H1 (cell line): ENCODE measurements at regions not wholly inside any gene's neighbourhood (a gene's known extent, or its start where the extent isn't known, plus 50 kb on each side); places are given as distances from the start of the nearest gene placed in this dataset.

Experiments
- CTCF ChIA-PET: fragments of 300-600 bp; sonication (Branson Sonifier 250); formaldehyde crosslinking; loops from one replicate; lab custom pipeline; 2021; ENCODE audit not compliant: partially characterized antibody; lab: Charles Lee
- POLR2A ChIA-PET: fragments of 300-600 bp; sonication (Branson Sonifier 250); formaldehyde crosslinking; loops from one replicate; lab custom pipeline; 2021; ENCODE audit warnings: inconsistent platforms; ENCODE audit not compliant: partially characterized antibody; lab: Charles Lee
- DNase-seq, 2 experiments: peaks; one replicate each; pipeline versions ENCODE4 v3.0.0 to v3.0.0-alpha.2; 2010 to 2022; ENCODE audit warnings: low spot score in 2 of 2, low read depth in 1 of 2, mixed read lengths in 1 of 2
- FAIRE-seq: peaks from 2 replicates; lab custom pipeline; 2011; peaks lifted over from hg19 to GRCh38; lab: Jason Lieb, UNC
- H2AFZ ChIP-seq: 2 replicates; pipeline ENCODE4 v1.8.1; 2012; ENCODE audit warnings: low read length, inconsistent platforms
- H2AK5ac ChIP-seq: 2 replicates; pipeline ENCODE4 v1.6.1; 2013; ENCODE audit warnings: low read depth, low read length
- H2BK120ac ChIP-seq: replicated peaks from 2 replicates; pipeline ENCODE3; 2013; ENCODE audit warnings: low read depth, low read length, inconsistent platforms
- H2BK12ac ChIP-seq: 2 replicates; pipeline ENCODE4 v1.6.1; 2013; ENCODE audit warnings: low read depth, low read length
- H2BK15ac ChIP-seq: 2 replicates; pipeline ENCODE4 v1.6.1; 2013; ENCODE audit warnings: low read length
- H2BK20ac ChIP-seq: 2 replicates; pipeline ENCODE4 v1.6.1; 2013; ENCODE audit warnings: low read length
- H2BK5ac ChIP-seq: 2 replicates; pipeline ENCODE4 v1.6.1; 2013; ENCODE audit warnings: low read depth, low read length
- H3K14ac ChIP-seq: 2 replicates; pipeline ENCODE4 v1.6.1; 2013; ENCODE audit warnings: inconsistent platforms; ENCODE audit not compliant: insufficient read length
- H3K18ac ChIP-seq: 2 replicates; pipeline ENCODE4 v1.6.1; 2013; ENCODE audit warnings: low read length; ENCODE audit errors: extremely low read depth
- H3K23ac ChIP-seq: 2 replicates; pipeline ENCODE4 v1.6.1; 2013; ENCODE audit warnings: inconsistent platforms; ENCODE audit not compliant: insufficient read length
- H3K23me2 ChIP-seq: 2 replicates; pipeline ENCODE4 v1.6.1; 2013; ENCODE audit warnings: low read depth, low read length
- H3K27ac ChIP-seq: 2 replicates; pipeline ENCODE4 v1.6.1; 2011; ENCODE audit warnings: low read depth, low read length, inconsistent platforms
- H3K27me3 ChIP-seq, 4 experiments: replicated peaks in 1 of 4; 1 replicate in 1 of 4; 2 replicates in 3 of 4; pipeline versions ENCODE4 v1.6.1 to v1.8.1; 2011 to 2013; ENCODE audit warnings: low read length in 3 of 4, mild to moderate bottlenecking in 3 of 4, inconsistent platforms in 2 of 4, mixed read lengths in 2 of 4, moderate library complexity in 1 of 4; ENCODE audit not compliant: control insufficient read depth in 3 of 4, insufficient read depth in 3 of 4; ENCODE audit errors: extremely low read depth in 1 of 4
- H3K36me3 ChIP-seq, 4 experiments: 2 replicates each; pipeline versions ENCODE4 v1.6.1 to v1.8.1; 2011 to 2013; ENCODE audit warnings: mild to moderate bottlenecking in 4 of 4, low read length in 3 of 4, moderate library complexity in 2 of 4, control low read depth in 1 of 4, inconsistent platforms in 1 of 4; ENCODE audit not compliant: insufficient read depth in 4 of 4, control insufficient read depth in 2 of 4
- H3K4ac ChIP-seq: replicated peaks from 2 replicates; pipeline ENCODE3; 2013; ENCODE audit warnings: low read length, low read depth, mixed read lengths, inconsistent platforms; ENCODE audit not compliant: insufficient read length
- H3K4me1 ChIP-seq, 4 experiments: replicated peaks in 1 of 4; 1 replicate in 1 of 4; 2 replicates in 3 of 4; pipeline versions ENCODE4 v1.6.1 to v1.8.1; 2011 to 2013; ENCODE audit warnings: low read length in 3 of 4, inconsistent platforms in 2 of 4, mixed read lengths in 1 of 4; ENCODE audit not compliant: insufficient read depth in 4 of 4, control insufficient read depth in 3 of 4
- H3K4me2 ChIP-seq, 2 experiments: 2 replicates each; pipeline versions ENCODE4 v1.6.1 to v1.8.1; 2011 to 2013; ENCODE audit warnings: low read depth in 2 of 2, low read length in 2 of 2, control low read depth in 1 of 2, inconsistent platforms in 1 of 2, mild to moderate bottlenecking in 1 of 2; ENCODE audit not compliant: insufficient read depth in 1 of 2
- H3K4me3 ChIP-seq, 4 experiments: fragments of 200-600, 300-600 bp in 1 of 4; sonication (generic), shearing (Covaris generic), sonication (Bioruptor Twin) in 1 of 4; 2 replicates each; pipeline versions ENCODE4 v1.5.1 to v1.8.1; 2011 to 2016; ENCODE audit warnings: low read length in 4 of 4, low read depth in 3 of 4, control low read depth in 2 of 4, inconsistent platforms in 2 of 4, mild to moderate bottlenecking in 2 of 4, mixed read lengths in 1 of 4, moderate library complexity in 1 of 4; ENCODE audit not compliant: insufficient read depth in 2 of 4; ENCODE audit errors: extremely low read depth in 1 of 4
- H3K56ac ChIP-seq: replicated peaks from 2 replicates; pipeline ENCODE3; 2013; ENCODE audit warnings: low read depth, mild to moderate bottlenecking, mixed read lengths, low read length, inconsistent platforms; ENCODE audit not compliant: insufficient read length
- H3K79me1 ChIP-seq: 2 replicates; pipeline ENCODE4 v1.6.1; 2013; ENCODE audit warnings: low read depth, low read length, control low read depth
- H3K79me2 ChIP-seq, 2 experiments: 2 replicates each; pipeline versions ENCODE4 v1.6.1 to v1.8.1; 2012 to 2013; ENCODE audit warnings: low read length in 2 of 2, mild to moderate bottlenecking in 2 of 2, inconsistent platforms in 1 of 2; ENCODE audit not compliant: insufficient read depth in 2 of 2, control insufficient read depth in 1 of 2
- H3K9ac ChIP-seq, 4 experiments: replicated peaks in 1 of 4; 1 replicate in 1 of 4; 2 replicates in 3 of 4; pipeline versions ENCODE4 v1.6.1 to v1.8.1; 2011 to 2013; ENCODE audit warnings: low read depth in 3 of 4, low read length in 3 of 4, control low read depth in 2 of 4, mild to moderate bottlenecking in 2 of 4, moderate library complexity in 2 of 4, inconsistent platforms in 1 of 4; ENCODE audit errors: extremely low read depth in 1 of 4
- H3K9me3 ChIP-seq, 2 experiments: 2 replicates each; pipeline versions ENCODE4 v1.6.1 to v1.8.1; 2012 to 2013; ENCODE audit warnings: mild to moderate bottlenecking in 2 of 2, moderate library complexity in 2 of 2, control low read depth in 1 of 2, inconsistent platforms in 1 of 2, low read depth in 1 of 2, low read length in 1 of 2, mixed read lengths in 1 of 2; ENCODE audit not compliant: insufficient read depth in 2 of 2
- H4K20me1 ChIP-seq, 2 experiments: replicated peaks in 1 of 2; 2 replicates each; pipeline versions ENCODE3 to v1.8.1; 2011 to 2013; ENCODE audit warnings: inconsistent platforms in 2 of 2, low read length in 2 of 2, mild to moderate bottlenecking in 1 of 2; ENCODE audit not compliant: insufficient read depth in 2 of 2, control insufficient read depth in 1 of 2
- H4K5ac ChIP-seq: 2 replicates; pipeline ENCODE4 v1.6.1; 2013; ENCODE audit warnings: low read length, low read depth, mixed read lengths, inconsistent platforms; ENCODE audit not compliant: insufficient read length
- H4K8ac ChIP-seq: 2 replicates; pipeline ENCODE4 v1.8.0; 2013; ENCODE audit warnings: mild to moderate bottlenecking, moderate library complexity, low read length, inconsistent platforms; ENCODE audit not compliant: insufficient read depth; ENCODE audit errors: extremely low read depth
- H4K91ac ChIP-seq: replicated peaks from 2 replicates; pipeline ENCODE3; 2013; ENCODE audit warnings: low read length, mixed read lengths, inconsistent platforms; ENCODE audit not compliant: insufficient read length
- ASH2L ChIP-seq: fragments of 200-600, 300-600 bp; sonication (generic); IDR thresholded peaks from one replicate; pipeline ENCODE4 v1.7.1; 2017; ENCODE audit warnings: low read length
- ATF2 ChIP-seq: IDR thresholded peaks from 2 replicates; pipeline ENCODE4 v1.6.1; 2012; ENCODE audit warnings: low read length, inconsistent platforms
- BCL11A ChIP-seq, 2 experiments: IDR thresholded peaks; one replicate each; pipeline ENCODE4 v1.6.1; 2011; ENCODE audit warnings: low read depth in 2 of 2, low read length in 2 of 2, mild to moderate bottlenecking in 2 of 2
- CBX5 ChIP-seq: fragments of 300-800, 300-1000 bp; sonication (generic); IDR thresholded peaks from 2 replicates; pipeline ENCODE4 v1.7.1; 2016; ENCODE audit warnings: antibody characterized with exemption, low read length, low read depth
- CTCF ChIP-seq, 3 experiments: IDR thresholded peaks; 1 replicate in 2 of 3; 2 replicates in 1 of 3; pipeline versions ENCODE4 v1.5.1 to v1.6.1; 2011; ENCODE audit warnings: low read length in 3 of 3, mild to moderate bottlenecking in 3 of 3, inconsistent platforms in 2 of 3, low read depth in 1 of 3, moderate library complexity in 1 of 3; ENCODE audit not compliant: insufficient read depth in 1 of 3; ENCODE audit errors: control extremely low read depth in 1 of 3
- HDAC6 ChIP-seq: IDR thresholded peaks from one replicate; pipeline ENCODE4 v1.7.1; 2012; ENCODE audit warnings: low read depth, mild to moderate bottlenecking, inconsistent platforms, low read length, moderate library complexity
- NRF1 ChIP-seq: IDR thresholded peaks from 2 replicates; pipeline ENCODE4 v1.6.1; 2011; ENCODE audit warnings: mild to moderate bottlenecking, low read depth, low read length, improper control_type of control experiment
- SUZ12 ChIP-seq: fragments of 200-600 bp; sonication (generic); IDR thresholded peaks from 2 replicates; pipeline ENCODE4 v1.6.1; 2012; ENCODE audit warnings: mild to moderate bottlenecking, inconsistent platforms, low read length, moderate library complexity, mixed read lengths
- TCF12 ChIP-seq: IDR thresholded peaks from 2 replicates; pipeline ENCODE4 v1.6.1; 2011; ENCODE audit warnings: low read depth, mild to moderate bottlenecking, low read length
- YY1 ChIP-seq: IDR thresholded peaks from 2 replicates; pipeline ENCODE4 v1.6.1; 2011; ENCODE audit warnings: low read depth, mild to moderate bottlenecking, low read length
- ZNF274 ChIP-seq: IDR thresholded peaks from 2 replicates; pipeline ENCODE4 v1.7.0; 2012; ENCODE audit warnings: low read length, borderline replicate concordance; ENCODE audit errors: extremely low read depth
- WGBS, 2 experiments: shearing (Covaris generic) in 1 of 2; methylation state at CpG; one replicate each; pipeline versions ENCODE4 v1.1.6 to v1.1.7; 2013 to 2015; ENCODE audit warnings: low lambda C conversion rate in 2 of 2, mixed read lengths in 2 of 2, inconsistent platforms in 1 of 2, low coverage in 1 of 2, missing lambda C conversion rate in 1 of 2; ENCODE audit not compliant: insufficient replicate concordance in 2 of 2, insufficient coverage in 1 of 2, insufficient read length in 1 of 2; ENCODE audit errors: extremely low coverage in 1 of 2, missing lambda C conversion rate in 1 of 2; 5-methylcytosine and 5-hydroxymethylcytosine counted together

- ChIA-PET CTCF (interaction anchor here (0.5 to 1.3 kb wide), 3 partner anchors 11 to 164 kb away, joined by 3 read pairs; no protein-coding TSS in a partner anchor), POLR2A (no interaction called here)
- FAIRE-seq (no peak), DNase-seq (no peak)
- Histone ChIP-seq H3K27ac (no peak overlapping the region), H2BK5ac (no peak overlapping the region), H4K8ac (no peak overlapping the region), H4K20me1 (no peaks in the 10 kb centered on the region), H3K9ac (no peak overlapping the region), H2BK12ac (no peak overlapping the region), H2BK15ac (no peak overlapping the region), H3K56ac (no peak overlapping the region), H3K23me2 (no peaks in the 10 kb centered on the region), H2AFZ (no peak overlapping the region), H3K4me3 (no peak overlapping the region), H3K36me3 (no peaks in the 10 kb centered on the region), H2BK120ac (no peak overlapping the region), H3K14ac (no peak overlapping the region), H3K9me3 (no peaks in the 10 kb centered on the region), H3K27me3 (no peaks in the 10 kb centered on the region), H3K4me1 (no peaks in the 10 kb centered on the region), H3K4ac (no peak overlapping the region), H4K5ac (no peak overlapping the region), H3K79me1 (no peaks in the 10 kb centered on the region), H2BK20ac (no peak overlapping the region), H3K79me2 (no peaks in the 10 kb centered on the region), H3K23ac (no peak overlapping the region), H3K4me2 (no peak overlapping the region), H4K91ac (no peak overlapping the region), H2AK5ac (no peak overlapping the region), H3K18ac (no peak overlapping the region)
- 88% methylated on average over 3 of the region's 3 CpGs; no CpG with 5 or more reads in 1 of the 2 experiments for WGBS, 2 experiments
- TF ChIP-seq CTCF (IDR thresholded peaks at IDR 0.05; ENCODE audit: control extremely low read depth in 1 of 3, insufficient read depth in 1 of 3, low read depth in 1 of 3, low read length in 3 of 3), result no peak
- TF ChIP-seq ZNF274, result no peak
- no peak for TF ChIP-seq SUZ12
- no peak for TF ChIP-seq CBX5
- no peak for TF ChIP-seq ASH2L
- no peak for TF ChIP-seq HDAC6
- TF ChIP-seq NRF1, result no peak
- no peak for TF ChIP-seq YY1
- TF ChIP-seq ATF2, result no peak
- no peak for TF ChIP-seq TCF12
- TF ChIP-seq BCL11A (IDR thresholded peaks at IDR 0.05; ENCODE audit: low read depth in 2 of 2, low read length in 2 of 2), result no peak
Measured at GRCh38 chr16:54422159-54422558, 135.6 kb upstream of the IRX3 start.
